Gastroesophageal sphincter (tissue), 3 donors: ENCODE measurements at regions not wholly inside any gene's neighbourhood (a gene's known extent, or its start where the extent isn't known, plus 50 kb on each side); places are given as distances from the start of the nearest gene placed in this dataset.

Experiments used
- EP300 ChIP-seq: sonication (generic); formaldehyde crosslinking; IDR thresholded peaks from one replicate; pipeline ENCODE4 v1.6.1; 2017; ENCODE audit warnings: antibody characterized with exemption, mild to moderate bottlenecking
- POLR2AphosphoS5 ChIP-seq: sonication (generic); formaldehyde crosslinking; IDR thresholded peaks from one replicate; pipeline ENCODE4 v1.6.1; 2017; ENCODE audit warnings: antibody characterized with exemption
- TF ChIP-seq, protein P1 (sequence below), 4 experiments: fragments of 200-600 bp in 2 of 4; fragments of 450-650 bp in 2 of 4; sonication (generic) in 1 of 4; IDR thresholded peaks; one replicate each; pipeline ENCODE4 v1.5.1; 2017 to 2019; ENCODE audit warnings: antibody characterized with exemption in 4 of 4, mild to moderate bottlenecking in 2 of 4, moderate library complexity in 2 of 4

DNA sequence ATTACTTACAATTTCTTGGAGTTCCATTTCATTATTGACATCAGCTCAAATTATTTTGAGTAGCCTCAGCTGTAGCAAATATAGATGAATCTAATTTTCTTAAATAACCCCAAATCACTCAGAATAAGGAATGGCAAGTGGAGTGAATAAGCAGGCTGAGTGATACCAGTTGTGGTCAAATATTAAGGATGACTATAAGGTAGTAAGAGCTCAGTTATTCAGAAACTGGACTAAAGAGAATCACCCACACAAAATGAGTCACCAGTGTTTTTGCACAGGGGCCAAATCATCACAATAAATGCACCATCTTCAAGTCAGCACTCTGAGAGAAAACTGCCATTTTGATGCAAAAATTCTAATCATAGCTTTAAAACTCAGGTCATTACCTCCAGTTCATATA is 128.9 kb upstream of the TARS1 start:
- TF ChIP-seq, protein P1, sequence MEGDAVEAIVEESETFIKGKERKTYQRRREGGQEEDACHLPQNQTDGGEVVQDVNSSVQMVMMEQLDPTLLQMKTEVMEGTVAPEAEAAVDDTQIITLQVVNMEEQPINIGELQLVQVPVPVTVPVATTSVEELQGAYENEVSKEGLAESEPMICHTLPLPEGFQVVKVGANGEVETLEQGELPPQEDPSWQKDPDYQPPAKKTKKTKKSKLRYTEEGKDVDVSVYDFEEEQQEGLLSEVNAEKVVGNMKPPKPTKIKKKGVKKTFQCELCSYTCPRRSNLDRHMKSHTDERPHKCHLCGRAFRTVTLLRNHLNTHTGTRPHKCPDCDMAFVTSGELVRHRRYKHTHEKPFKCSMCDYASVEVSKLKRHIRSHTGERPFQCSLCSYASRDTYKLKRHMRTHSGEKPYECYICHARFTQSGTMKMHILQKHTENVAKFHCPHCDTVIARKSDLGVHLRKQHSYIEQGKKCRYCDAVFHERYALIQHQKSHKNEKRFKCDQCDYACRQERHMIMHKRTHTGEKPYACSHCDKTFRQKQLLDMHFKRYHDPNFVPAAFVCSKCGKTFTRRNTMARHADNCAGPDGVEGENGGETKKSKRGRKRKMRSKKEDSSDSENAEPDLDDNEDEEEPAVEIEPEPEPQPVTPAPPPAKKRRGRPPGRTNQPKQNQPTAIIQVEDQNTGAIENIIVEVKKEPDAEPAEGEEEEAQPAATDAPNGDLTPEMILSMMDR (IDR thresholded peaks at IDR 0.05): no peak
- TF ChIP-seq EP300 (no peak), POLR2AphosphoS5 (no peak)
